Body of pancreas (tissue), 4 donors: ENCODE measurements at regions not wholly inside any gene's neighbourhood (a gene's known extent, or its start where the extent isn't known, plus 50 kb on each side); places are given as distances from the start of the nearest gene placed in this dataset.

Source experiments
- CTCF ChIP-seq, 7 experiments: fragments of 450-650 bp in 4 of 7; fragments of 200-600 bp in 3 of 7; sonication (generic) in 3 of 7; IDR thresholded peaks; one replicate each; pipeline ENCODE4 v1.5.1; 2016 to 2019; ENCODE audit warnings: antibody characterized with exemption in 7 of 7
- POLR2A ChIP-seq, 3 donors: fragments of 450-650 bp; IDR thresholded peaks; one replicate each; pipeline ENCODE4 v1.6.1; 2016; ENCODE audit warnings: antibody characterized with exemption in 3 of 3, mild to moderate bottlenecking in 2 of 3

GRCh38 chr14:98773814-98774213 is 498.2 kb downstream of the BCL11B start:
- no peak for TF ChIP-seq CTCF (IDR thresholded peaks at IDR 0.05)
- no peak for TF ChIP-seq POLR2A (IDR thresholded peaks at IDR 0.05)
